Endodermal cell (in vitro differentiated cells): ENCODE measurements at regions not wholly inside any gene's neighbourhood (a gene's known extent, or its start where the extent isn't known, plus 50 kb on each side); places are given as distances from the start of the nearest gene placed in this dataset.

Source experiments
- DNase-seq: peaks from one replicate; pipeline ENCODE4 v3.0.0-alpha.2; 2017
- H3K27ac ChIP-seq: 2 replicates; pipeline ENCODE4 v1.5.1; 2013; ENCODE audit warnings: mild to moderate bottlenecking, low read depth, low read length, moderate library complexity
- H3K27me3 ChIP-seq: 2 replicates; pipeline ENCODE4 v1.6.1; 2013; ENCODE audit warnings: mild to moderate bottlenecking, low read length, moderate library complexity; ENCODE audit not compliant: insufficient read depth, control insufficient read depth, poor library complexity, severe bottlenecking
- H3K36me3 ChIP-seq: 2 replicates; pipeline ENCODE4 v1.7.0; 2013; ENCODE audit warnings: mild to moderate bottlenecking, low read length, moderate library complexity; ENCODE audit not compliant: control insufficient read depth, insufficient read depth
- H3K4me1 ChIP-seq: one replicate; pipeline ENCODE4 v1.7.0; 2013; ENCODE audit warnings: low read length; ENCODE audit not compliant: control insufficient read depth, insufficient read depth
- H3K4me3 ChIP-seq: 2 replicates; pipeline ENCODE4 v1.5.1; 2013; ENCODE audit warnings: mild to moderate bottlenecking, low read length, moderate library complexity
- H3K9ac ChIP-seq: 2 replicates; pipeline ENCODE4 v1.6.1; 2013; ENCODE audit warnings: mild to moderate bottlenecking, low read length, moderate library complexity; ENCODE audit not compliant: poor library complexity, severe bottlenecking; ENCODE audit errors: extremely low read depth
- H3K9me3 ChIP-seq: 2 replicates; pipeline ENCODE4 v1.6.1; 2013; ENCODE audit warnings: mild to moderate bottlenecking, low read length, moderate library complexity; ENCODE audit not compliant: control insufficient read depth
- H3K27ac Mint-ChIP-seq: 2 replicates; pipeline ENCODE4 v1.8.0; 2020; ENCODE audit warnings: mixed read lengths
- H3K27me3 Mint-ChIP-seq: 2 replicates; pipeline ENCODE4 v1.8.0; 2021; ENCODE audit warnings: mild to moderate bottlenecking, mixed read lengths; ENCODE audit not compliant: insufficient read depth
- H3K36me3 Mint-ChIP-seq: 2 replicates; pipeline ENCODE4 v1.8.0; 2020; ENCODE audit warnings: low read depth, mixed read lengths
- H3K4me1 Mint-ChIP-seq: 2 replicates; pipeline ENCODE4 v1.8.0; 2020; ENCODE audit warnings: mixed read lengths
- H3K4me3 Mint-ChIP-seq: 2 replicates; pipeline ENCODE4 v1.8.0; 2020; ENCODE audit warnings: mild to moderate bottlenecking, moderate library complexity, mixed read lengths
- H3K9me3 Mint-ChIP-seq: 2 replicates; pipeline ENCODE4 v1.8.0; 2020; ENCODE audit warnings: mild to moderate bottlenecking, mixed read lengths
- WGBS, 2 experiments: methylation state at CpG; one replicate each; pipeline versions ENCODE4 v1.1.5 to v1.1.7; 2013; ENCODE audit warnings: missing lambda C conversion rate in 2 of 2, mixed read lengths in 1 of 2; ENCODE audit not compliant: insufficient coverage in 1 of 2, insufficient read length in 1 of 2; 5-methylcytosine and 5-hydroxymethylcytosine counted together
- TF ChIP-seq, protein P1 (sequence below): fragments of 200-600 bp; sonication (generic); conservative IDR thresholded peaks from 2 replicates; pipeline ENCODE4 v1.5.0; 2021; ENCODE audit warnings: antibody characterized with exemption, mild to moderate bottlenecking

DNA sequence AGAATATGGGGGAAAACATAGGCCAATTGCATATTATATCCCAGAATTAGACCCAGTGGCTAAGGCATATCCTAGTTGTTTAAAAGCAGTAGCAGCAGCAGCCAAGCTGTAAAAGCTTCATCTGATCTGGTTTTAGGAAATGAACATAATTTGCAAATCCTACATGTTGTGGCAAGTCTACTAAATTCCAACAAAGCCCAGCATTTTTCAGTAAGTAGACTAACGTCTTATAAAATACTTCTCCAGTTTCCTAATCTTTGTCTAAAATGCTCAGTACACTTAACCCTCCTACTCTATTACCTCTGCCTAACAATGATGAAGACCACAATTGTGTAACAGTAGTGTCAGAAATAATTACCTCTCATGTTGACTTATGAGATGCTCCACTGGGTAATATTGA, 70.9 kb upstream of the RERGL start:
- Histone ChIP-seq H3K9ac (no peak overlapping the region), H3K27ac (no peak overlapping the region), H3K9me3 (peaks cover 32% of the 10 kb centered on the region), H3K4me1 (no peaks in the 10 kb centered on the region), H3K4me3 (no peak overlapping the region), H3K27me3 (no peaks in the 10 kb centered on the region), H3K36me3 (no peaks in the 10 kb centered on the region)
- Mint-ChIP-seq H3K27me3 (no peaks in the 10 kb centered on the region), H3K4me1 (no peaks in the 10 kb centered on the region), H3K9me3 (peaks cover 32% of the 10 kb centered on the region), H3K36me3 (peaks cover 11% of the 10 kb centered on the region), H3K27ac (no peak overlapping the region), H3K4me3 (no peak overlapping the region)
- TF ChIP-seq, protein P1, sequence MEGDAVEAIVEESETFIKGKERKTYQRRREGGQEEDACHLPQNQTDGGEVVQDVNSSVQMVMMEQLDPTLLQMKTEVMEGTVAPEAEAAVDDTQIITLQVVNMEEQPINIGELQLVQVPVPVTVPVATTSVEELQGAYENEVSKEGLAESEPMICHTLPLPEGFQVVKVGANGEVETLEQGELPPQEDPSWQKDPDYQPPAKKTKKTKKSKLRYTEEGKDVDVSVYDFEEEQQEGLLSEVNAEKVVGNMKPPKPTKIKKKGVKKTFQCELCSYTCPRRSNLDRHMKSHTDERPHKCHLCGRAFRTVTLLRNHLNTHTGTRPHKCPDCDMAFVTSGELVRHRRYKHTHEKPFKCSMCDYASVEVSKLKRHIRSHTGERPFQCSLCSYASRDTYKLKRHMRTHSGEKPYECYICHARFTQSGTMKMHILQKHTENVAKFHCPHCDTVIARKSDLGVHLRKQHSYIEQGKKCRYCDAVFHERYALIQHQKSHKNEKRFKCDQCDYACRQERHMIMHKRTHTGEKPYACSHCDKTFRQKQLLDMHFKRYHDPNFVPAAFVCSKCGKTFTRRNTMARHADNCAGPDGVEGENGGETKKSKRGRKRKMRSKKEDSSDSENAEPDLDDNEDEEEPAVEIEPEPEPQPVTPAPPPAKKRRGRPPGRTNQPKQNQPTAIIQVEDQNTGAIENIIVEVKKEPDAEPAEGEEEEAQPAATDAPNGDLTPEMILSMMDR, result no peak
- no peak for DNase-seq
- WGBS, 2 experiments, result 85% methylated on average over 1 of the region's 1 CpG; no CpG with 5 or more reads in 1 of the 2 experiments

DNA sequence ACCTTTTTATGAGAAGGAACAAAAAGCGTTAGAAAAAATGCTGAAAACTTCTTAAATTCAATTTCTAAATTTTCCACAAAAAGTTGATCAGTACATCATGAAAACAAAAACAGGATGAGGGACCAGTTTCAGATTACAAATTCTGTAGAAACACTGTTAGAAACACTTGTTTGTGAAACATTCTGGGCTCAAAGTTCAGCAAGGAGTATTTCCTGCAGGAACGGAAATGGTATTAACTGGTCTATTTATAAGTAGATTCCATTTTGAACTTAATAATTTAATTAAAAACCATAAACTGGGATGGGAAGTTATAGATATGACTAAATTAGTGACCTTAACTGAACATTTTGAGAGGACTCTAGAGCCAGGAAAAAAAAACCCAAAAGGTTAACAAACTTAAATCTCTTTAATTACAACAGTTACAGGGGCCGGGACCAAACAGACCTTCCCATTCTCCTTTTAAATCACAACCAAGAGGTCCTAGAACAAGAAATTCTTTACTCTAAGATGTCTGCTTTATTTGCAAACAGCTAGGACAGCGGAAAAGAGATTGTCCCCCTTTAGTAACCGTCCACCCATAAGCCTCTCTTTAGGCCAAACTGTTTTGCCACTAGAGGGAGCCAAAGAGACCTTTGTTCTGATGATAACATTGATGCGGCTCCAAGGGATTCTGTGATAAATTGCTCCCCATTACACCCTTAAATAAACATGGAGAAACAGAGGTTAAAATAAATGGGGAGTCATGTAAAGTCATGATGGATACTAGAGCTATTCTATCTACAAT, 69.0 kb upstream of the RERGL start:
- H3K36me3 Mint-ChIP-seq, result peaks cover 25% of the 10 kb centered on the region
- DNase-seq, result peak; percentile 68
- Histone ChIP-seq H3K4me3 (no peak overlapping the region), H3K9me3 (peaks cover 49% of the 10 kb centered on the region), H3K9ac (no peak overlapping the region), H3K36me3 (no peaks in the 10 kb centered on the region), H3K27me3 (no peaks in the 10 kb centered on the region), H3K4me1 (no peaks in the 10 kb centered on the region), H3K27ac (no peak overlapping the region)
- no peak overlapping the region for H3K4me3 Mint-ChIP-seq
- TF ChIP-seq, protein P1, result peak; percentile 96
- no peak overlapping the region for H3K27ac Mint-ChIP-seq
- H3K4me1 Mint-ChIP-seq, result peaks cover 7% of the 10 kb centered on the region
- peaks cover 46% of the 10 kb centered on the region for H3K9me3 Mint-ChIP-seq
- H3K27me3 Mint-ChIP-seq, result no peaks in the 10 kb centered on the region
- WGBS, 2 experiments, result 83 to 95% methylated on average over 1 to 6 of the region's 6 CpGs

DNA sequence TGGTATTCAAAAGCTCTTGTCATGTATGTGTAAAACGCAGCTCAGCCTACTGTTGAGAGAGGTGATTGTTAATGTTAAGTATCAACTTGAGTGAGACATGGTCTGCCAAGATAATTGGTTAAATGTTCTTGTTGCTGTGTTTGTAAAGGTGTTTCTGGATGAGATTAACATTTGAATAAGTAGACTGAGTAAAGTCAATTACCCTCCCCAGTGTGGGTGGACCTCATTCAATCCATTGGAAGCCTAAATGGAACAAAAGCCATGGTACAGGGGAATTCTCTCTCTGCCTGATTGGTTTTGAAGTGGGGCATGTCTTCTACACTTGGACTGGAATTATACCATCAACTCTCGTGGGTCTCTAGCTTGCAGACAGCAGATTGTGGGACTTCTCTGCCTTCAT, 63.8 kb upstream of the RERGL start:
- H3K36me3 Mint-ChIP-seq, result peaks cover 25% of the 10 kb centered on the region
- Histone ChIP-seq H3K27me3 (no peaks in the 10 kb centered on the region), H3K27ac (no peak overlapping the region), H3K9ac (no peak overlapping the region), H3K4me1 (no peaks in the 10 kb centered on the region), H3K9me3 (peaks cover 46% of the 10 kb centered on the region), H3K36me3 (no peaks in the 10 kb centered on the region), H3K4me3 (peak overlapping the region; percentile 21)
- no peak for DNase-seq
- H3K27me3 Mint-ChIP-seq, result no peaks in the 10 kb centered on the region
- H3K9me3 Mint-ChIP-seq, result peaks cover 41% of the 10 kb centered on the region
- H3K4me3 Mint-ChIP-seq, result peak overlapping the region; percentile 8
- TF ChIP-seq, protein P1, result no peak
- whole genome bisulfite sequencing, 2 experiments, result 64 to 69% methylated on average over 1 to 2 of the region's 2 CpGs
- H3K27ac Mint-ChIP-seq, result peak overlapping the region; percentile 76
- H3K4me1 Mint-ChIP-seq, result peaks cover 17% of the 10 kb centered on the region
